ENCODE measurements at regions not wholly inside any gene's neighbourhood (a gene's known extent, or its start where the extent isn't known, plus 50 kb on each side); places are given as distances from the start of the nearest gene placed in this dataset.

- no peak for DNase-seq
These were observed 328.2 kb upstream of the JAG1 start for GRCh38 chr20:11001764-11002540.

- no peak for DNase-seq
These were observed 329.5 kb upstream of the JAG1 start for GRCh38 chr20:11003341-11003740.

- no peak for DNase-seq
These were observed 334.7 kb upstream of the JAG1 start for GRCh38 chr20:11008444-11009033.

GRCh38 chr20:11011653-11012052 lies 337.9 kb upstream of the JAG1 start:
- no peak for DNase-seq

- no peak for DNase-seq
These were observed 339.2 kb upstream of the JAG1 start for GRCh38 chr20:11012975-11013374.

- no peak for DNase-seq
These were observed 340.0 kb upstream of the JAG1 start for GRCh38 chr20:11013801-11014200.

- no peak for DNase-seq
These were observed 341.6 kb upstream of the JAG1 start for GRCh38 chr20:11015440-11015839.

GRCh38 chr20:11017446-11017845 lies 343.6 kb upstream of the JAG1 start:
- no peak for DNase-seq

- DNase-seq = no peak
These were observed 344.9 kb upstream of the JAG1 start for GRCh38 chr20:11018668-11019170.

- no peak for DNase-seq
These were observed 346.9 kb upstream of the JAG1 start for GRCh38 chr20:11020712-11021111.

GRCh38 chr20:11027224-11027623 lies 353.4 kb upstream of the JAG1 start:
- no peak for DNase-seq

GRCh38 chr20:11030351-11030750 lies 356.6 kb upstream of the JAG1 start:
- no peak for DNase-seq

GRCh38 chr20:11031300-11031699 lies 357.5 kb upstream of the JAG1 start:
- no peak for DNase-seq

GRCh38 chr20:11032611-11033010 lies 358.8 kb upstream of the JAG1 start:
- no peak for DNase-seq

- DNase-seq = no peak
These were observed 360.2 kb upstream of the JAG1 start for GRCh38 chr20:11034025-11034424.

GRCh38 chr20:11035211-11035610 lies 361.4 kb upstream of the JAG1 start:
- DNase-seq = no peak

GRCh38 chr20:11041396-11041795 lies 367.6 kb upstream of the JAG1 start:
- no peak for DNase-seq

GRCh38 chr20:11043001-11043400 lies 369.2 kb upstream of the JAG1 start:
- DNase-seq = no peak

- DNase-seq = no peak
These were observed 370.8 kb upstream of the JAG1 start for GRCh38 chr20:11044561-11044960.

- no peak for DNase-seq
These were observed 371.8 kb upstream of the JAG1 start for GRCh38 chr20:11045412-11046175.

GRCh38 chr20:11047559-11047958 lies 373.8 kb upstream of the JAG1 start:
- DNase-seq = no peak

GRCh38 chr20:11048739-11049138 lies 374.9 kb upstream of the JAG1 start:
- no peak for DNase-seq

GRCh38 chr20:11050350-11050749 lies 376.6 kb upstream of the JAG1 start:
- no peak for DNase-seq

GRCh38 chr20:11051136-11051535 lies 377.3 kb upstream of the JAG1 start:
- no peak for DNase-seq
